ENCODE measurements at regions not wholly inside any gene's neighbourhood (a gene's known extent, or its start where the extent isn't known, plus 50 kb on each side); places are given as distances from the start of the nearest gene placed in this dataset.

- DNase-seq (ENCODE audit: low read depth, low spot score): no peak
- H3K79me2 ChIP-seq (ENCODE audit: insufficient read depth, low read length): no peaks in the 10 kb centered on the region
- H3K4me3 ChIP-seq (replicated peaks in 1 of 2; ENCODE audit: low read depth in 1 of 2, low read length in 2 of 2): no peak overlapping the region
- ATAC-seq: no peak
- no peaks in the 10 kb centered on the region for H4K20me1 ChIP-seq (ENCODE audit: insufficient read depth)
- no peaks in the 10 kb centered on the region for H3K36me3 ChIP-seq (ENCODE audit: control insufficient read depth in 1 of 2, insufficient read depth in 2 of 2, low read length in 2 of 2)
- no peak overlapping the region for H2AFZ ChIP-seq (ENCODE audit: low read depth, low read length, poor library complexity, severe bottlenecking)
- no peak overlapping the region for H3K4me2 ChIP-seq (ENCODE audit: low read length)
- TF ChIP-seq ZBTB33 (IDR thresholded peaks at IDR 0.05; ENCODE audit: extremely low read depth, insufficient replicate concordance, low read length): no peak
- TF ChIP-seq EGR1 (IDR thresholded peaks at IDR 0.05; ENCODE audit: low read depth): no peak
- no peak for TF ChIP-seq EZH2 (IDR thresholded peaks at IDR 0.05)
- H3K9me2 ChIP-seq (ENCODE audit: insufficient read depth): no peaks in the 10 kb centered on the region
- ChIA-PET RAD21 (ENCODE audit: low non-redundant PET in 1 of 2, low total read pairs in 2 of 2, uncharacterized antibody in 2 of 2, unreplicated experiment in 2 of 2) (no interaction called here), POLR2A (no interaction called here), CTCF (no interaction called here)
- H3K27ac ChIP-seq (ENCODE audit: low read depth, low read length): no peak overlapping the region
- H3K27me3 ChIP-seq (ENCODE audit: insufficient read depth, low read length): no peaks in the 10 kb centered on the region; the same call in 1 of the 2 replicates
- H3K9ac ChIP-seq (ENCODE audit: low read length): no peak overlapping the region
- H3K9me3 ChIP-seq (ENCODE audit: control insufficient read depth in 1 of 2, insufficient read depth in 1 of 2, low read depth in 1 of 2, low read length in 2 of 2): no peaks in the 10 kb centered on the region
- intact Hi-C loops (cut with micrococcal nuclease): no loop called here
- H3K4me1 ChIP-seq (ENCODE audit: control insufficient read depth in 1 of 2, insufficient read depth in 2 of 2, low read length in 2 of 2): no peaks in the 10 kb centered on the region
- BruUV-seq (replicated peaks): no TSS peak
Measured at GRCh38 chr6:15837205-15837604, 174.4 kb upstream of the DTNBP1 start.

GRCh38 chr6:15832841-15833240 lies 170.0 kb upstream of the DTNBP1 start:
- no TSS peak for BruUV-seq (replicated peaks)
- no peaks in the 10 kb centered on the region for H3K9me3 ChIP-seq (ENCODE audit: control insufficient read depth in 1 of 2, insufficient read depth in 1 of 2, low read depth in 1 of 2, low read length in 2 of 2)
- no peak for DNase-seq (ENCODE audit: low read depth, low spot score)
- H3K27ac ChIP-seq (ENCODE audit: low read depth, low read length): no peak overlapping the region
- intact Hi-C loops (cut with micrococcal nuclease): no loop called here
- H3K9me2 ChIP-seq (ENCODE audit: insufficient read depth): no peaks in the 10 kb centered on the region
- H4K20me1 ChIP-seq (ENCODE audit: insufficient read depth): no peaks in the 10 kb centered on the region
- ChIA-PET POLR2A (no interaction called here), RAD21 (ENCODE audit: low non-redundant PET in 1 of 2, low total read pairs in 2 of 2, uncharacterized antibody in 2 of 2, unreplicated experiment in 2 of 2) (no interaction called here), CTCF (no interaction called here)
- no peak for ATAC-seq
- no peaks in the 10 kb centered on the region; the same call in 1 of the 2 replicates for H3K27me3 ChIP-seq (ENCODE audit: insufficient read depth, low read length)
- no peaks in the 10 kb centered on the region for H3K79me2 ChIP-seq (ENCODE audit: insufficient read depth, low read length)
- H3K4me2 ChIP-seq (ENCODE audit: low read length): no peak overlapping the region
- no peaks in the 10 kb centered on the region for H3K36me3 ChIP-seq (ENCODE audit: control insufficient read depth in 1 of 2, insufficient read depth in 2 of 2, low read length in 2 of 2)
- no peak overlapping the region for H3K9ac ChIP-seq (ENCODE audit: low read length)
- no peak overlapping the region for H3K4me3 ChIP-seq (replicated peaks in 1 of 2; ENCODE audit: low read depth in 1 of 2, low read length in 2 of 2)
- no peaks in the 10 kb centered on the region for H3K4me1 ChIP-seq (ENCODE audit: control insufficient read depth in 1 of 2, insufficient read depth in 2 of 2, low read length in 2 of 2)
- TF ChIP-seq YY1 (IDR thresholded peaks at IDR 0.05; ENCODE audit: extremely low read depth, insufficient replicate concordance, low read depth, low read length) (no peak), JUND (IDR thresholded peaks at IDR 0.05) (no peak), SRF (IDR thresholded peaks at IDR 0.05; ENCODE audit: low read depth) (no peak), ZFX (IDR thresholded peaks at IDR 0.05) (no peak), ATF3 (IDR thresholded peaks at IDR 0.05) (no peak), CEBPB (IDR thresholded peaks at IDR 0.05; ENCODE audit: low read depth) (no peak), MAX (IDR thresholded peaks at IDR 0.05) (no peak), EGR1 (IDR thresholded peaks at IDR 0.05; ENCODE audit: low read depth) (no peak), REST (IDR thresholded peaks at IDR 0.05; ENCODE audit: low read depth) (no peak), CTCF (IDR thresholded peaks at IDR 0.05 in 2 of 3, conservative IDR thresholded peaks at IDR 0.05 in 1 of 3; ENCODE audit: borderline replicate concordance in 1 of 3, insufficient read depth in 1 of 3, low read depth in 2 of 3, low read length in 2 of 3) (no peak)
- no peak overlapping the region for H2AFZ ChIP-seq (ENCODE audit: low read depth, low read length, poor library complexity, severe bottlenecking)
